ENCODE measurements at regions not wholly inside any gene's neighbourhood (a gene's known extent, or its start where the extent isn't known, plus 50 kb on each side); places are given as distances from the start of the nearest gene placed in this dataset.

- Histone ChIP-seq H3K9me3 (no peaks in the 10 kb centered on the region), H3K36me3 (ENCODE audit: control insufficient read depth, insufficient read depth, low read length) (no peaks in the 10 kb centered on the region), H3K27me3 (replicated peaks; ENCODE audit: control insufficient read depth, insufficient read depth, low read length) (no peaks in the 10 kb centered on the region), H3K4me3 (ENCODE audit: low read depth, low read length) (no peak overlapping the region), H3K4me1 (no peaks in the 10 kb centered on the region)
- no peaks in the 10 kb centered on the region for H3K27me3 Mint-ChIP-seq (ENCODE audit: insufficient read depth, unreplicated experiment)
- no TSS peak for BruUV-seq (replicated peaks)
- no peak for TF ChIP-seq CTCF (IDR thresholded peaks at IDR 0.05; ENCODE audit: insufficient read depth in 1 of 2, low read depth in 1 of 2, low read length in 1 of 2, severe bottlenecking in 1 of 2, unreplicated experiment in 1 of 2)
- H3K9me3 Mint-ChIP-seq (ENCODE audit: unreplicated experiment), result no peaks in the 10 kb centered on the region
- H3K4me1 Mint-ChIP-seq (ENCODE audit: low read depth, unreplicated experiment), result no peaks in the 10 kb centered on the region
- no peak overlapping the region for H3K4me3 Mint-ChIP-seq (ENCODE audit: unreplicated experiment)
- H3K36me3 Mint-ChIP-seq (ENCODE audit: insufficient read depth, unreplicated experiment), result no peaks in the 10 kb centered on the region
- intact Hi-C loops (cut with micrococcal nuclease; ENCODE audit: unreplicated experiment), result no loop called here
- ChIA-PET CTCF (no interaction called here), POLR2A (no interaction called here)
- no peak for DNase-seq
- no peak overlapping the region for H3K27ac Mint-ChIP-seq (ENCODE audit: unreplicated experiment)
Observed at GRCh38 chr21:26404288-26404687, 168.8 kb downstream of the CYYR1 start.

- no peak overlapping the region for H3K27ac Mint-ChIP-seq (ENCODE audit: unreplicated experiment)
- no peak overlapping the region for H3K4me3 Mint-ChIP-seq (ENCODE audit: unreplicated experiment)
- Histone ChIP-seq H3K4me1 (no peaks in the 10 kb centered on the region), H3K9me3 (no peaks in the 10 kb centered on the region), H3K4me3 (ENCODE audit: low read depth, low read length) (no peak overlapping the region), H3K27me3 (replicated peaks; ENCODE audit: control insufficient read depth, insufficient read depth, low read length) (no peaks in the 10 kb centered on the region), H3K36me3 (ENCODE audit: control insufficient read depth, insufficient read depth, low read length) (no peaks in the 10 kb centered on the region)
- TF ChIP-seq CTCF (IDR thresholded peaks at IDR 0.05; ENCODE audit: insufficient read depth in 1 of 2, low read depth in 1 of 2, low read length in 1 of 2, severe bottlenecking in 1 of 2, unreplicated experiment in 1 of 2), result no peak
- no peak for DNase-seq
- no TSS peak for BruUV-seq (replicated peaks)
- H3K4me1 Mint-ChIP-seq (ENCODE audit: low read depth, unreplicated experiment), result no peaks in the 10 kb centered on the region
- ChIA-PET CTCF (no interaction called here), POLR2A (no interaction called here)
- H3K36me3 Mint-ChIP-seq (ENCODE audit: insufficient read depth, unreplicated experiment), result no peaks in the 10 kb centered on the region
- peaks cover 8% of the 10 kb centered on the region for H3K9me3 Mint-ChIP-seq (ENCODE audit: unreplicated experiment)
- no peaks in the 10 kb centered on the region for H3K27me3 Mint-ChIP-seq (ENCODE audit: insufficient read depth, unreplicated experiment)
- intact Hi-C loops (cut with micrococcal nuclease; ENCODE audit: unreplicated experiment), result no loop called here
Observed at GRCh38 chr21:26403321-26403720, 169.8 kb downstream of the CYYR1 start.

GRCh38 chr21:26397545-26397944, 175.5 kb downstream of the CYYR1 start:
- H3K9me3 ChIP-seq, result no peaks in the 10 kb centered on the region
- no peak overlapping the region for H3K4me3 Mint-ChIP-seq (ENCODE audit: unreplicated experiment)
- BruUV-seq (replicated peaks), result no TSS peak
- ChIA-PET POLR2A (no interaction called here), CTCF (no interaction called here)
- peaks cover 9% of the 10 kb centered on the region for H3K9me3 Mint-ChIP-seq (ENCODE audit: unreplicated experiment)
- intact Hi-C loops (cut with micrococcal nuclease; ENCODE audit: unreplicated experiment), result no loop called here
- no peaks in the 10 kb centered on the region for H3K36me3 Mint-ChIP-seq (ENCODE audit: insufficient read depth, unreplicated experiment)
- no peaks in the 10 kb centered on the region for H3K27me3 Mint-ChIP-seq (ENCODE audit: insufficient read depth, unreplicated experiment)
- H3K36me3 ChIP-seq (ENCODE audit: control insufficient read depth, insufficient read depth, low read length), result no peaks in the 10 kb centered on the region
- H3K4me3 ChIP-seq (ENCODE audit: low read depth, low read length), result no peak overlapping the region
- no peak for TF ChIP-seq CTCF (IDR thresholded peaks at IDR 0.05; ENCODE audit: insufficient read depth in 1 of 2, low read depth in 1 of 2, low read length in 1 of 2, severe bottlenecking in 1 of 2, unreplicated experiment in 1 of 2)
- H3K27ac Mint-ChIP-seq (ENCODE audit: unreplicated experiment), result no peak overlapping the region
- no peaks in the 10 kb centered on the region for H3K4me1 Mint-ChIP-seq (ENCODE audit: low read depth, unreplicated experiment)
- no peaks in the 10 kb centered on the region for H3K27me3 ChIP-seq (replicated peaks; ENCODE audit: control insufficient read depth, insufficient read depth, low read length)
- DNase-seq, result no peak
- no peaks in the 10 kb centered on the region for H3K4me1 ChIP-seq

All from Caco-2 (cell line).